ENCODE measurements at regions not wholly inside any gene's neighbourhood (a gene's known extent, or its start where the extent isn't known, plus 50 kb on each side); places are given as distances from the start of the nearest gene placed in this dataset.

DNA sequence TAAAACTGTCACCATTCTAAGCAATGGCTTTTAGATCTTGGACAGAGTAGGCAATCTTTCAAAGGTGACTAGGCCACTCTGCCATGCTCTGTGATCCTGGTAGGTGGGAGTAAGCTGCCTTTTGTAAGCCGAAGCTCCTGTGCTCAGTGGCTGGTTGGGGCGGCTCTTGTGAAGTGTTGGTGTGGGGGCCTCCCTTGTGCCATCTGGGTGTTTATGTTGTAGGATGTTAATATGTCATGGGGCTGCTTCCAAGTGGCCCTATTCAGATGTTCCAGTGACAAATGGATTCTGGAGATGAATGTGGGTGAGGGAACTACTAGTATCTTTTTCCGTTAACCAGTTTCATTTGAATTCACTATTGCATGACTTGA, 116.8 kb upstream of the SPRED2 start:
- Mint-ChIP-seq H3K4me1 (peaks cover 7% of the 10 kb centered on the region), H3K27me3 (peaks cover 5% of the 10 kb centered on the region), H3K9me3 (no peaks in the 10 kb centered on the region), H3K36me3 (no peaks in the 10 kb centered on the region), H3K4me3 (no peak overlapping the region), H3K27ac (no peak overlapping the region)
- ATAC-seq (ENCODE audit: low read depth) (no peak), DNase-seq (no peak)
- POLR2A ChIA-PET = no interaction called here

DNA sequence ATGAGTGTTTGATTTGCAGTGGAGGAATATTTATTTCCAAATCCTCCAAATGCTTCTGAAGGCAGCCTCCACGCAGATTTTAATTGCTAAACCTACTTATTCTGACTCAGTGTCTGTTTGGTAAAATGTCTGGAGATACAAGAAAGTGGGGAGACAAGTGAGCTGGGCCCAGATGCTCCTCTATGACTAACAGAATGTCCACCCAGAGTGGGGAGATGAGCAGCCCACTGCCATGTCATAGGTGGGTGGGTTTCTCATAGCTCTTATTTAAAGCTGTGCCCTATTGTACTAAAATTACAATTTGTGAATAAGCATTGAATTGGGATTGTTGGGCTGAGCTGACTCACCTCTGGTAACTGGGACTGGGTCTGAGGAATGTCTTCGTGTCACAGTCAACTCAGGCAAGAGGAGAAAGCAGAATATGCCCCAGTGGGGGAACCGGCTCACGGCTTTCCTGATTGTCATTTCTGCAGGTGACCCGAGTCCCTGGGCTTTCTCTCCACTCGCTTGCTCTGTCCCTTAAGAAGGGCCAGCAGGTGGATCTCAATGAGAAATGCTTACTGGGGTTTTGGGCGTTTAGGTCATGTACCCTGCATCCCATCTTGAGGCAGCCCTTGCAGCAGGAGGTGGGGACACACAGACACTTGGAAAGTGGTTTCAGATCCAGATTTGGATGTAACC, 116.3 kb upstream of the SPRED2 start:
- no peak overlapping the region for H3K4me3 Mint-ChIP-seq
- ATAC-seq (ENCODE audit: low read depth) (no peak), DNase-seq (no peak)
- no peaks in the 10 kb centered on the region for H3K9me3 Mint-ChIP-seq
- peaks cover 5% of the 10 kb centered on the region for H3K27me3 Mint-ChIP-seq
- POLR2A ChIA-PET = no interaction called here
- peaks cover 7% of the 10 kb centered on the region for H3K4me1 Mint-ChIP-seq
- no peaks in the 10 kb centered on the region for H3K36me3 Mint-ChIP-seq
- H3K27ac Mint-ChIP-seq = no peak overlapping the region

- ATAC-seq (ENCODE audit: low read depth) = no peak
- H3K27ac Mint-ChIP-seq = no peak overlapping the region
Observed at GRCh38 chr2:65548064-65548463, 115.7 kb upstream of the SPRED2 start.

DNA sequence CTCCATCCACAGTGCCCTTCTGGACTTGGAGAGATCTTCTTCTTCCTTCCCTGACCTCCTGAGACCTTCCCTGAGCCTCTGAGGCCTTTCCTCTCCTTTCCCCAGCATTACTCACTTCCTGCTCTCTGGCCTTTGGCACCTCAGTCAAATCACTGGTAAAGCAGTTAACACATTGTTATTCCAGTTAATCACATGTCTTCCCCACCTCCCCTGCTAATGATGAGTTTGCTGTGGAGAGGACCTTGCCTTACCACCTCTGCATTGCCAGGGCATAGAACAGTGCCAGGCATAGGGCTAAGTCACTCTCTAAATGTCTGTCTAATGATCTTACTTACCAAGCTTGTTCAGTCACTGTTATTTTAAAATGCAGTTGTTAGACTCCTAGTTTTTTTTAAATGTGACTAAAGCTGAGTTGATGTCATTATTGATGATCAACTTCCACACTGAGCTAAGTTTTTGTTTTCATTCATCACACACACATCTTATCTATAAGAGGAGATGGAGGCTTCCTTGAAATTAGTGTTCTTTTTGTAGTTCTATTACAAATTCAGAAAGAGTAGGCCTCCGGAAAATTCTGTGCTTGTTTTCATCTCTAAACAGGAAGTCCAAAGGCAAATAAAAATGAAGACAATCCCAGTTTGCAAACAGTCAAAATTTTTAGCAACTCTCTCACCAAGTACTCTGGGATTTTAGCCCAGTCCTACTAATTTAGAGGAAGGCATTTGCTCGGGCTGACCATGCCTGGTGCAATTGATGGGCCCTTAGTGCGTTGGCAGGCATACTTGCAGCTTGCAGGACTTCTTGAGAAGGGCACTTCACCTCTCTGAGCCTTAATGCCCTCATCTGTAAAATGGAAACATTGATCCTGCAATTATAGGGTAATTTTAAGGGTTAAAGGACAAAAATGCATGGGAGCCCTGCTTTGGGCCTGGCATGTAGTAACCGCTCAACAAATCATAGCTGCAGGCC, 113.7 kb upstream of the SPRED2 start:
- H3K27me3 Mint-ChIP-seq = peaks cover 5% of the 10 kb centered on the region
- no peaks in the 10 kb centered on the region for H3K36me3 Mint-ChIP-seq
- POLR2A ChIA-PET = no interaction called here
- no peak overlapping the region for H3K4me3 Mint-ChIP-seq
- ATAC-seq (ENCODE audit: low read depth) (no peak), DNase-seq (no peak)
- H3K4me1 Mint-ChIP-seq = peaks cover 3% of the 10 kb centered on the region
- H3K27ac Mint-ChIP-seq = no peak overlapping the region
- H3K9me3 Mint-ChIP-seq = no peaks in the 10 kb centered on the region

More at GRCh38 chr2:65548064-65548463, 115.7 kb upstream of the SPRED2 start:
- no peak for DNase-seq
- Mint-ChIP-seq H3K27me3 (peaks cover 5% of the 10 kb centered on the region), H3K36me3 (no peaks in the 10 kb centered on the region), H3K4me3 (no peak overlapping the region), H3K4me1 (peaks cover 3% of the 10 kb centered on the region), H3K9me3 (no peaks in the 10 kb centered on the region)
- POLR2A ChIA-PET = no interaction called here

- POLR2A ChIA-PET = no interaction called here
- Mint-ChIP-seq H3K27me3 (peaks cover 5% of the 10 kb centered on the region), H3K4me1 (peaks cover 3% of the 10 kb centered on the region), H3K36me3 (no peaks in the 10 kb centered on the region), H3K4me3 (no peak overlapping the region), H3K27ac (no peak overlapping the region), H3K9me3 (no peaks in the 10 kb centered on the region)
- ATAC-seq (ENCODE audit: low read depth) (no peak), DNase-seq (no peak)
Observed at GRCh38 chr2:65541773-65542172, 109.4 kb upstream of the SPRED2 start.

- no peak overlapping the region for H3K4me3 Mint-ChIP-seq
- H3K9me3 Mint-ChIP-seq = no peaks in the 10 kb centered on the region
- H3K36me3 Mint-ChIP-seq = no peaks in the 10 kb centered on the region
Observed at GRCh38 chr2:65539633-65540032, 107.2 kb upstream of the SPRED2 start.

GRCh38 chr2:65537651-65538385, 105.4 kb upstream of the SPRED2 start:
- Mint-ChIP-seq H3K4me3 (no peak overlapping the region), H3K4me1 (no peaks in the 10 kb centered on the region), H3K9me3 (no peaks in the 10 kb centered on the region), H3K27ac (no peak overlapping the region), H3K36me3 (no peaks in the 10 kb centered on the region), H3K27me3 (peaks cover 6% of the 10 kb centered on the region)
- no peak for ATAC-seq (ENCODE audit: low read depth)
- no peak for DNase-seq
- POLR2A ChIA-PET = no interaction called here

More at GRCh38 chr2:65539633-65540032, 107.2 kb upstream of the SPRED2 start:
- Mint-ChIP-seq H3K27ac (no peak overlapping the region), H3K27me3 (peaks cover 2% of the 10 kb centered on the region), H3K4me1 (no peaks in the 10 kb centered on the region)
- POLR2A ChIA-PET = no interaction called here
- DNase-seq (no peak), ATAC-seq (ENCODE audit: low read depth) (no peak)

GRCh38 chr2:65536596-65536995, 104.2 kb upstream of the SPRED2 start:
- H3K9me3 Mint-ChIP-seq = no peaks in the 10 kb centered on the region
- no peak for ATAC-seq (ENCODE audit: low read depth)
- POLR2A ChIA-PET = no interaction called here
- no peak overlapping the region for H3K27ac Mint-ChIP-seq
- H3K4me3 Mint-ChIP-seq = no peak overlapping the region
- no peaks in the 10 kb centered on the region for H3K4me1 Mint-ChIP-seq
- H3K36me3 Mint-ChIP-seq = no peaks in the 10 kb centered on the region
- no peak for DNase-seq
- H3K27me3 Mint-ChIP-seq = peaks cover 6% of the 10 kb centered on the region

DNA sequence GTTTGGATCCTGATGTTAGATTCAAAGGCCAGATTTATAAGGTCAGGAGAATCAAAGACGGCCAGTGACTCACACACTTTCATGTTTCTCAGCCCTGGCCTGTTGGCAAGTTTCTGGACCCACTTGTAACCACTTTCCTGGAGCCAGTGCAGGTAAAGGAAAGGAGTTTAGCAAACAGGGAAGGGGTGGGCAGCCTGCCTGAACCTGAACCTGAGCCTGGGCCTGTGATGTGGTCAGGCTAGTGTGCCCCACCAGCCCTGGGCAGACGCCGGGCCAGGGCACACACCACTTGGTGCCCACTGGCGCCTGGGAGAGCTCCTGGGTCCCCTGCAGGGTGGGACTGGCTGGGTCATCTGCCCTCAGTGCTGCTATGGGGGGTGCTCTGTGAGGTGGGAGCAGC, 100.5 kb upstream of the SPRED2 start:
- no peak for ATAC-seq (ENCODE audit: low read depth)
- no peak for DNase-seq
- Mint-ChIP-seq H3K4me1 (no peaks in the 10 kb centered on the region), H3K9me3 (no peaks in the 10 kb centered on the region), H3K27me3 (peaks cover 14% of the 10 kb centered on the region), H3K4me3 (no peak overlapping the region), H3K27ac (no peak overlapping the region), H3K36me3 (no peaks in the 10 kb centered on the region)
- POLR2A ChIA-PET = no interaction called here

- Mint-ChIP-seq H3K27me3 (peaks cover 14% of the 10 kb centered on the region), H3K9me3 (no peaks in the 10 kb centered on the region), H3K4me1 (no peaks in the 10 kb centered on the region), H3K4me3 (no peak overlapping the region), H3K36me3 (no peaks in the 10 kb centered on the region), H3K27ac (no peak overlapping the region)
- POLR2A ChIA-PET = no interaction called here
- DNase-seq (no peak), ATAC-seq (ENCODE audit: low read depth) (no peak)
Observed at GRCh38 chr2:65532326-65532725, 99.9 kb upstream of the SPRED2 start.

GRCh38 chr2:65530547-65531320, 98.3 kb upstream of the SPRED2 start:
- ATAC-seq (ENCODE audit: low read depth) (no peak), DNase-seq (no peak)
- Mint-ChIP-seq H3K4me3 (no peak overlapping the region), H3K36me3 (no peaks in the 10 kb centered on the region), H3K4me1 (no peaks in the 10 kb centered on the region), H3K27me3 (peaks cover 12% of the 10 kb centered on the region), H3K27ac (no peak overlapping the region), H3K9me3 (no peaks in the 10 kb centered on the region)
- POLR2A ChIA-PET = no interaction called here

DNA sequence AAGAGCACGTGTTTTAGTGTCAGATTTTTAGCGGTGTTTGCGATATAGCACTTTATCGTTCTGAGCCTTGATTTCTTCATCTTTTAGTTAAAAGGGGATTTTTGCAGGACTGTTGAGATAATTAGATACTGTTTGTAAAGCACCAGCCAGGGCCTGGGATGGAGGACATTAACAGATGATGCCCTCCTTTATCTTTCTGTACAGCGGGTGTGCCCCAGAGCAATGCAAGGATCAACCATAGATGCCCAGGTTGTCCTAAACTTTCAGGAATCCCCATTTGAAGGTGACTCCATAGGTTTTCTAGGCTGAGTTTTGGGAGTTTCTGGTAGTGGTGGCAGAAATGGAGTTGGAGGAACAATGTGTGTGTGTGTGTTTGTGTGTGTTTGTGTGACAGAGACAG, 97.0 kb upstream of the SPRED2 start:
- no peak for ATAC-seq (ENCODE audit: low read depth)
- no peak overlapping the region for H3K4me3 Mint-ChIP-seq
- H3K27ac Mint-ChIP-seq = no peak overlapping the region

DNA sequence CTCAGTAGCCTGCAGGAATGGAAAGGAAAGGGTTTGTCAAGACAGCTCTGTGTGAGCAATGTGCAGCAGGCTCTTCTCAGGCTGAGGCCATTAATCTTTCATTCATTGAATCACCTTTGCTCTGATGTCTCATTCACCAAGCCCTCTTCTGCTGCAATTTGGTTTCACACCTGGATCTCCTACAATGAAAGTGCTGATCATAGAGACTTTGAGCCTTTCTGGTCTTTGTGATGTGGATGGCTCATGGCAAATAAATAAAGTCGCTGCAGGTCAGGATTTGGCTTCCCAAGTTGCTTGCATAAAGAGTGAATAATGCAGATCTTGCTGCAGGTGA, 95.8 kb upstream of the SPRED2 start:
- Mint-ChIP-seq H3K4me3 (no peak overlapping the region), H3K9me3 (no peaks in the 10 kb centered on the region), H3K4me1 (no peaks in the 10 kb centered on the region), H3K27me3 (peaks cover 14% of the 10 kb centered on the region), H3K36me3 (no peaks in the 10 kb centered on the region), H3K27ac (no peak overlapping the region)
- ATAC-seq (ENCODE audit: low read depth) (no peak), DNase-seq (no peak)
- POLR2A ChIA-PET = no interaction called here

More for the DNA sequence above, 97.0 kb upstream of the SPRED2 start:
- H3K27me3 Mint-ChIP-seq = peaks cover 16% of the 10 kb centered on the region
- POLR2A ChIA-PET = no interaction called here
- no peak for DNase-seq
- no peaks in the 10 kb centered on the region for H3K36me3 Mint-ChIP-seq
- H3K9me3 Mint-ChIP-seq = no peaks in the 10 kb centered on the region
- H3K4me1 Mint-ChIP-seq = no peaks in the 10 kb centered on the region

Measured in activated naive CD8-positive, alpha-beta T cell treated with anti-CD3 and anti-CD28 coated beads, Interleukin-2, amount 10 ng/mL, durations not matched to agents 7 days and 5 days (primary cell).